Epithelial cell of esophagus (primary cell): ENCODE measurements at regions not wholly inside any gene's neighbourhood (a gene's known extent, or its start where the extent isn't known, plus 50 kb on each side); places are given as distances from the start of the nearest gene placed in this dataset.
A peak's percentile ranks its signal among the peaks of the same experiment; 100 is the strongest.

Source experiments
- DNase-seq: peaks from one replicate; pipeline ENCODE4 v3.0.0; 2010; ENCODE audit warnings: low read depth
- H3K4me3 ChIP-seq: 2 replicates; pipeline ENCODE4 v1.5.1; 2011; ENCODE audit warnings: mild to moderate bottlenecking, low read length, control low read depth
- CTCF ChIP-seq: IDR thresholded peaks from 2 replicates; pipeline ENCODE4 v1.5.1; 2011; ENCODE audit warnings: low read depth, mild to moderate bottlenecking, low read length, control low read depth, inconsistent platforms; ENCODE audit not compliant: insufficient read depth; ENCODE audit errors: missing control alignments

DNA sequence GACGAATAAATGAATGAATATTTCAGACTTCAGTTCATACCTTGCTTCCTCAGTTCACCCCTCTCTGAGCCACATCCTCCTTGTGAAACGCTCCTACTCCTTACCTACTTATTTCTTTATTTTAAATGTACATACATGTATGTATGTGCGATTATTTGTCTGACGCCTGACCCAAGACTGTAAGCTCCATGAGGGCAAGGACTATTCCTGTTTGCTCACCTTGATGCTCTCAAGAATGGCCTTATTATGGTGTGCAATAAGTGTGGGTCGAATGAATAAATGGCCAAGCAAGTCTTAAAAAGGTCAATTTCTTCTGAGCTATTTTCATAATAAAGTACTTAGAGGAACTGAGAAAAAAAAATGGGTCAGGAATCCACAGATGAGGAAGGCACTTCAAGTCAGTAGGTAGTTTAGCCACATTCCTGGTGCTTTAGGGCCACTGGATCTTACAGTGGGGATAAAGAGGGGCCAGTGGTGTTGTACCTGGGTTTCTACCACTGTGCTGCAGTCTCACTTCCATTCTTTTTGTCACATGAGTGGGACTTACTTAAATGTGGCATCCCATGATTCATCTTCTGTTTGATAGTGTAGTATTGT lies 74.7 kb downstream of the SDC1 start:
- DNase-seq, result no peak
- no peak for TF ChIP-seq CTCF
- no peak overlapping the region for H3K4me3 ChIP-seq

GRCh38 chr2:20149703-20150030 lies 75.3 kb downstream of the SDC1 start:
- no peak overlapping the region for H3K4me3 ChIP-seq
- no peak for DNase-seq
- TF ChIP-seq CTCF, result no peak

- H3K4me3 ChIP-seq, result no peak overlapping the region
- TF ChIP-seq CTCF, result no peak
- DNase-seq, result no peak
These were observed 75.8 kb downstream of the SDC1 start for GRCh38 chr2:20148923-20149702.

DNA sequence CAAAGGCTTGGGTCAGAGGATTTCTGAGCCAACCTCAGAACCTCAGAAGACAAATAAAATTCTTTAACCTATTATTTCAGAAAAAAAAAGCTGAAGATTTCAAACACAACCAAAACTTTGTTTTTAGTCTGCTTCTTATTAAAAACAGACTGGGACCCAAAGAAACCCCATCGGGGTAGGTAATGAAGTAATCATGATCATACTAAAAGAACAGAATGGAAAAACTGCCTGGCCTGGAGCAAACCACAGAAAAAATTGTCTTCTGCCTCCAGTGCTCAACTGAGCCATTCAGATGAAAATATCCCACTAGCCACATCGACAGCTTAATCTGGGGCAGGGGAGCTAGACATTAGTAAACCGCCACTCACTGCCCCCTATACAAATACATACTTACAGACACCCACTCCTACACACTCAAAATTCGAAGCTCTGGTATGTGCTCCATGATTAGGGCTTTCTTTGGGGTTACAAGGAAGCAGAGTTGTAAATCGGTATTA lies 76.5 kb downstream of the SDC1 start:
- no peak for DNase-seq
- no peak overlapping the region for H3K4me3 ChIP-seq
- TF ChIP-seq CTCF, result no peak

- DNase-seq, result no peak
- H3K4me3 ChIP-seq, result no peak overlapping the region
- no peak for TF ChIP-seq CTCF
These were observed 77.6 kb downstream of the SDC1 start for GRCh38 chr2:20147351-20147750.

DNA sequence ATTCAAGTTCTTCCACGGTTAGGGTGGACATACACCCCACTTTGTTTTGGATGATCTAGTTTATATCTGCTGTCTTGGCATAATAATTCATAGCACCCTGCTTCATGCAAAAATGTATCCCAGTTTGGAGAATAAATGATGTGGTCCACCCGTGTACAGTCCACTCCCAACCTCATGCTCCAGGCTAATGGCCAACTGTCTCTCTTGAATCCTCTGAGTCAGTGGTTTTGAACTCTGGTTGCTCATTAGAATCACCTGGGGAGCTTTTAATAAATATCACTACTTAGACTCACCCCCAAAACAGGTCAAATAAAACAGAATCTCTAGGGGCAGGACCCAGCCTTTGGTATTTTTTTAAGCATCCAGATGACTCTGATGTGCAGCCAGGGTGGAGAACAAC lies 78.5 kb downstream of the SDC1 start:
- DNase-seq, result no peak
- no peak for TF ChIP-seq CTCF
- no peak overlapping the region for H3K4me3 ChIP-seq

GRCh38 chr2:20145497-20146193 lies 79.3 kb downstream of the SDC1 start:
- no peak overlapping the region for H3K4me3 ChIP-seq
- peak; percentile 67 for DNase-seq
- no peak for TF ChIP-seq CTCF
